Pancreas (tissue), 10 donors: ENCODE measurements at regions not wholly inside any gene's neighbourhood (a gene's known extent, or its start where the extent isn't known, plus 50 kb on each side); places are given as distances from the start of the nearest gene placed in this dataset.
"Not testable (repeated sequence)": the region's sequence is repeated elsewhere in the genome, so short reads cannot be mapped to it uniquely, and the experiment has no call there.

Experiments
- ATAC-seq, 4 donors: fragments of 200-7000 bp; cut with Tn5 transposase; one replicate each; pipeline versions ENCODE4 v1.8.0 to v1.9.1; 2020; ENCODE audit warnings: mild to moderate bottlenecking in 4 of 4, moderate library complexity in 4 of 4
- DNase-seq, 6 donors: peaks; one replicate each; pipeline ENCODE4 v3.0.0-alpha.2; 2020
- FAIRE-seq: peaks from 2 replicates; lab custom pipeline; 2012; peaks lifted over from hg19 to GRCh38; lab: Jason Lieb, UNC
- H3K27ac ChIP-seq, 4 donors: fragments of 200-600 bp; sonication (generic); 1 replicate in 3 of 4; 2 replicates in 1 of 4; pipeline versions ENCODE4 v1.5.0 to v1.8.0; 2020
- H3K27me3 ChIP-seq, 4 donors: fragments of 200-600 bp; one replicate each; pipeline ENCODE4 v1.8.0; 2021
- H3K36me3 ChIP-seq, 3 donors: fragments of 200-600 bp; sonication (generic) in 1 of 3; one replicate each; pipeline versions ENCODE4 v1.5.0 to v1.8.0; 2020 to 2021
- H3K4me1 ChIP-seq, 3 donors: fragments of 200-600 bp; one replicate each; pipeline ENCODE4 v1.8.0; 2021
- H3K4me3 ChIP-seq, 4 donors: fragments of 200-600 bp; sonication (generic) in 2 of 4; one replicate each; pipeline versions ENCODE4 v1.5.0 to v1.8.0; 2020 to 2021
- H3K9me3 ChIP-seq, 4 donors: fragments of 200-600 bp; one replicate each; pipeline ENCODE4 v1.8.0; 2021
- CTCF ChIP-seq, 4 donors: fragments of 200-600 bp; sonication (generic) in 3 of 4; IDR thresholded peaks; one replicate each; pipeline versions ENCODE4 v1.5.0 to v1.8.0; 2021; ENCODE audit warnings: antibody characterized with exemption in 4 of 4
- WGBS, 2 donors: extraction: QIAGEN DNeasy Blood & Tissue Kit; methylation state at CpG; one replicate each; pipeline ENCODE4 v1.1.7; 2013; 5-methylcytosine and 5-hydroxymethylcytosine counted together
- intact Hi-C, 3 donors: fragments of 100-400 bp; cut with DNase I; formaldehyde crosslinking; loops; one replicate each; pipeline versions ENCODE4 v1.11.1 to v1.14.2; 2022
- donor health status: healthy with polysubstance abuse.
- donor health status: DM: no; HTN: no; CAD: no; lungs with moderate emphysema.
- donor health status: DM: no; HTN: no; CAD: no.
- donor health status: control.
- donor health status: control.
- donor health status: Bipolar disorder and iron deficiency.
- donor health status: DM: yes; HTN: yes; CAD: no.
- donor health status: DM: no; HTN: no; CAD: no.
- donor health status: DM: no; HTN: no; CAD: no.
- donor health status: DM: yes; HTN: yes; CAD: no.

GRCh38 chr12:5170844-5171243 is 127.2 kb downstream of the KCNA5 start:
- ATAC-seq = no peak
- Histone ChIP-seq H3K9me3 (no peaks in the 10 kb centered on the region), H3K27ac (no peak overlapping the region), H3K4me1 (no peaks in the 10 kb centered on the region), H3K27me3 (peaks cover 0 to 14% (median 0%) of the 10 kb centered on the region in 4 donors), H3K36me3 (no peaks in the 10 kb centered on the region), H3K4me3 (no peak overlapping the region)
- TF ChIP-seq CTCF (IDR thresholded peaks at IDR 0.05) = no peak
- no peak for FAIRE-seq
- no peak for DNase-seq
- intact Hi-C loops = loop anchor here in 1 of 3 donors (10.0 kb wide), 1 partner anchor 274 kb away; no protein-coding TSS in a partner anchor
- WGBS, 2 donors = 37 to 47% methylated on average over 5 of the region's 5 CpGs

GRCh38 chr12:5171701-5172100 is 128.0 kb downstream of the KCNA5 start:
- peak in 2 of 6 donors; percentile 6 to 22 for DNase-seq
- TF ChIP-seq CTCF (IDR thresholded peaks at IDR 0.05) = peak in 2 of 4 donors; percentile 6 to 37
- Histone ChIP-seq H3K27me3 (peaks cover 0 to 14% (median 0%) of the 10 kb centered on the region in 4 donors), H3K4me3 (no peak overlapping the region), H3K9me3 (no peaks in the 10 kb centered on the region), H3K27ac (no peak overlapping the region), H3K4me1 (no peaks in the 10 kb centered on the region), H3K36me3 (no peaks in the 10 kb centered on the region)
- peak in 3 of 4 donors; percentile 38 to 61 (median 54) for ATAC-seq
- intact Hi-C loops = loop anchor here in 1 of 3 donors (10.0 kb wide), 1 partner anchor 273 kb away; no protein-coding TSS in a partner anchor
- no peak for FAIRE-seq
- 16 to 18% methylated on average over 5 of the region's 5 CpGs for WGBS, 2 donors

GRCh38 chr12:5172886-5173285 is 129.2 kb downstream of the KCNA5 start:
- no peak for FAIRE-seq
- H3K27ac ChIP-seq = no peak overlapping the region
- no peak for DNase-seq
- no peaks in the 10 kb centered on the region for H3K9me3 ChIP-seq
- no peaks in the 10 kb centered on the region for H3K36me3 ChIP-seq
- H3K4me1 ChIP-seq = no peaks in the 10 kb centered on the region
- no peak for ATAC-seq
- intact Hi-C loops = loop anchor here in 1 of 3 donors (10.0 kb wide), 1 partner anchor 272 kb away; no protein-coding TSS in a partner anchor
- peaks cover 0 to 14% (median 0%) of the 10 kb centered on the region in 4 donors for H3K27me3 ChIP-seq
- H3K4me3 ChIP-seq = no peak overlapping the region
- 68 to 73% methylated on average over 10 of the region's 10 CpGs for WGBS, 2 donors
- no peak for TF ChIP-seq CTCF (IDR thresholded peaks at IDR 0.05)

GRCh38 chr12:5173511-5174011 is 129.9 kb downstream of the KCNA5 start:
- Histone ChIP-seq H3K27ac (no peak overlapping the region), H3K9me3 (no peaks in the 10 kb centered on the region), H3K27me3 (peaks cover 0 to 14% (median 0%) of the 10 kb centered on the region in 4 donors), H3K4me3 (no peak overlapping the region), H3K36me3 (no peaks in the 10 kb centered on the region), H3K4me1 (no peaks in the 10 kb centered on the region)
- WGBS, 2 donors = 62 to 71% methylated on average over 10 of the region's 10 CpGs
- TF ChIP-seq CTCF (IDR thresholded peaks at IDR 0.05) = no peak
- no peak for DNase-seq
- no peak for FAIRE-seq
- no peak for ATAC-seq
- intact Hi-C loops = loop anchor here in 1 of 3 donors (10.0 kb wide), 1 partner anchor 271 kb away; no protein-coding TSS in a partner anchor

- H3K4me1 ChIP-seq, DNase-seq, ATAC-seq, FAIRE-seq, H3K27ac ChIP-seq, H3K36me3 ChIP-seq, H3K9me3 ChIP-seq, H3K4me3 ChIP-seq: not testable (repeated sequence)
- intact Hi-C loops = loop anchor here in 1 of 3 donors (10.0 kb wide), 1 partner anchor 269 kb away; no protein-coding TSS in a partner anchor
- WGBS, 2 donors = 80 to 86% methylated on average over 2 of the region's 2 CpGs
- peaks cover 0 to 14% (median 0%) of the 10 kb centered on the region in 4 donors for H3K27me3 ChIP-seq
Measured at GRCh38 chr12:5175415-5175814, 131.7 kb downstream of the KCNA5 start.
